Fibroblast of lung (primary cell): ENCODE measurements at regions not wholly inside any gene's neighbourhood (a gene's known extent, or its start where the extent isn't known, plus 50 kb on each side); places are given as distances from the start of the nearest gene placed in this dataset.

Experiments used
- DNase-seq, 2 donors: peaks; one replicate each; pipeline versions ENCODE4 v3.0.0 to v3.0.0-alpha.2; 2010; ENCODE audit warnings: low read depth in 2 of 2
- H2AFZ ChIP-seq: 2 replicates; pipeline ENCODE4 v1.5.1; 2012; ENCODE audit warnings: low read length, control low read depth, inconsistent platforms
- H3K27ac ChIP-seq: 2 replicates; pipeline ENCODE4 v1.5.1; 2011; ENCODE audit warnings: low read length, control low read depth; ENCODE audit not compliant: insufficient read depth
- H3K27me3 ChIP-seq: 2 replicates; pipeline ENCODE4 v1.5.1; 2011; ENCODE audit warnings: mild to moderate bottlenecking, low read length; ENCODE audit not compliant: control insufficient read depth, insufficient read depth
- H3K36me3 ChIP-seq: 2 replicates; pipeline ENCODE4 v1.5.1; 2011; ENCODE audit warnings: low read length; ENCODE audit not compliant: control insufficient read depth, insufficient read depth
- H3K4me1 ChIP-seq: 2 replicates; pipeline ENCODE4 v1.5.1; 2011; ENCODE audit warnings: low read length; ENCODE audit not compliant: control insufficient read depth, insufficient read depth; ENCODE audit errors: extremely low read depth
- H3K4me2 ChIP-seq: 2 replicates; pipeline ENCODE4 v1.5.1; 2011; ENCODE audit warnings: low read length, control low read depth; ENCODE audit not compliant: insufficient read depth; ENCODE audit errors: extremely low read depth
- H3K4me3 ChIP-seq, 4 experiments: fragments of 200-600 bp in 1 of 4; sonication (generic) in 1 of 4; replicated peaks in 1 of 4; 2 replicates each; pipeline ENCODE4 v1.5.1; 2011 to 2016; ENCODE audit warnings: low read length in 4 of 4, low read depth in 3 of 4, mild to moderate bottlenecking in 3 of 4, control low read depth in 2 of 4, inconsistent platforms in 1 of 4, mixed read lengths in 1 of 4; ENCODE audit not compliant: insufficient read depth in 1 of 4; ENCODE audit errors: control extremely low read depth in 1 of 4
- H3K79me2 ChIP-seq: 2 replicates; pipeline ENCODE4 v1.5.1; 2012; ENCODE audit warnings: mild to moderate bottlenecking, low read length, inconsistent platforms; ENCODE audit not compliant: control insufficient read depth, insufficient read depth
- H3K9ac ChIP-seq: 2 replicates; pipeline ENCODE4 v1.5.1; 2011; ENCODE audit warnings: mild to moderate bottlenecking, low read length, control low read depth; ENCODE audit not compliant: insufficient read depth
- H3K9me3 ChIP-seq: 2 replicates; pipeline ENCODE4 v1.5.1; 2012; ENCODE audit warnings: low read depth, low read length; ENCODE audit not compliant: control insufficient read depth, insufficient read depth
- H4K20me1 ChIP-seq: 2 replicates; pipeline ENCODE4 v1.5.1; 2011; ENCODE audit warnings: low read length; ENCODE audit not compliant: control insufficient read depth, insufficient read depth; ENCODE audit errors: extremely low read depth
- EZH2 ChIP-seq: IDR thresholded peaks from 2 replicates; pipeline ENCODE4 v1.5.1; 2012; ENCODE audit warnings: low read length, control low read depth, mild to moderate bottlenecking; ENCODE audit errors: missing control alignments
- TF ChIP-seq, protein P1 (sequence below), 2 donors: IDR thresholded peaks in 1 of 2; conservative IDR thresholded peaks in 1 of 2; 1 replicate in 1 of 2; 2 replicates in 1 of 2; pipeline ENCODE4 v1.5.1; 2011 to 2012; ENCODE audit warnings: low read length in 2 of 2, control low read depth in 1 of 2, inconsistent platforms in 1 of 2, low read depth in 1 of 2, mild to moderate bottlenecking in 1 of 2

- Histone ChIP-seq H2AFZ (no peak overlapping the region), H3K27me3 (no peaks in the 10 kb centered on the region), H3K27ac (no peak overlapping the region), H3K36me3 (no peaks in the 10 kb centered on the region), H3K9me3 (no peaks in the 10 kb centered on the region), H4K20me1 (no peaks in the 10 kb centered on the region), H3K79me2 (no peaks in the 10 kb centered on the region), H3K9ac (no peak overlapping the region), H3K4me1 (no peaks in the 10 kb centered on the region), H3K4me2 (no peak overlapping the region), H3K4me3 (no peak overlapping the region)
- TF ChIP-seq, protein P1, sequence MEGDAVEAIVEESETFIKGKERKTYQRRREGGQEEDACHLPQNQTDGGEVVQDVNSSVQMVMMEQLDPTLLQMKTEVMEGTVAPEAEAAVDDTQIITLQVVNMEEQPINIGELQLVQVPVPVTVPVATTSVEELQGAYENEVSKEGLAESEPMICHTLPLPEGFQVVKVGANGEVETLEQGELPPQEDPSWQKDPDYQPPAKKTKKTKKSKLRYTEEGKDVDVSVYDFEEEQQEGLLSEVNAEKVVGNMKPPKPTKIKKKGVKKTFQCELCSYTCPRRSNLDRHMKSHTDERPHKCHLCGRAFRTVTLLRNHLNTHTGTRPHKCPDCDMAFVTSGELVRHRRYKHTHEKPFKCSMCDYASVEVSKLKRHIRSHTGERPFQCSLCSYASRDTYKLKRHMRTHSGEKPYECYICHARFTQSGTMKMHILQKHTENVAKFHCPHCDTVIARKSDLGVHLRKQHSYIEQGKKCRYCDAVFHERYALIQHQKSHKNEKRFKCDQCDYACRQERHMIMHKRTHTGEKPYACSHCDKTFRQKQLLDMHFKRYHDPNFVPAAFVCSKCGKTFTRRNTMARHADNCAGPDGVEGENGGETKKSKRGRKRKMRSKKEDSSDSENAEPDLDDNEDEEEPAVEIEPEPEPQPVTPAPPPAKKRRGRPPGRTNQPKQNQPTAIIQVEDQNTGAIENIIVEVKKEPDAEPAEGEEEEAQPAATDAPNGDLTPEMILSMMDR (conservative IDR thresholded peaks at IDR 0.05 in 1 of 2, IDR thresholded peaks at IDR 0.05 in 1 of 2; ENCODE audit: low read depth in 1 of 2, low read length in 2 of 2): no peak
- no peak for TF ChIP-seq EZH2
- DNase-seq: no peak
Observed at GRCh38 chr2:16466133-16466820, 199.4 kb downstream of the CYRIA start.

- DNase-seq: no peak
- no peak overlapping the region for H3K4me3 ChIP-seq
- H3K9me3 ChIP-seq: no peaks in the 10 kb centered on the region
- no peaks in the 10 kb centered on the region for H3K36me3 ChIP-seq
- no peak overlapping the region for H3K4me2 ChIP-seq
- H3K4me1 ChIP-seq: no peaks in the 10 kb centered on the region
- H3K27ac ChIP-seq: no peak overlapping the region
- no peak overlapping the region for H2AFZ ChIP-seq
- TF ChIP-seq, protein P1 (conservative IDR thresholded peaks at IDR 0.05 in 1 of 2, IDR thresholded peaks at IDR 0.05 in 1 of 2; ENCODE audit: low read depth in 1 of 2, low read length in 2 of 2): no peak
- TF ChIP-seq EZH2: no peak
- H3K79me2 ChIP-seq: no peaks in the 10 kb centered on the region
- no peaks in the 10 kb centered on the region for H4K20me1 ChIP-seq
- no peak overlapping the region for H3K9ac ChIP-seq
- H3K27me3 ChIP-seq: no peaks in the 10 kb centered on the region
Observed at GRCh38 chr2:16464641-16465040, 201.0 kb downstream of the CYRIA start.

- H3K36me3 ChIP-seq: no peaks in the 10 kb centered on the region
- no peak for TF ChIP-seq EZH2
- TF ChIP-seq, protein P1 (conservative IDR thresholded peaks at IDR 0.05 in 1 of 2, IDR thresholded peaks at IDR 0.05 in 1 of 2; ENCODE audit: low read depth in 1 of 2, low read length in 2 of 2): no peak
Observed at GRCh38 chr2:16462958-16463357, 202.7 kb downstream of the CYRIA start.

More at GRCh38 chr2:16462958-16463357, 202.7 kb downstream of the CYRIA start:
- DNase-seq: no peak
- Histone ChIP-seq H3K27ac (no peak overlapping the region), H3K9ac (no peak overlapping the region), H3K4me1 (no peaks in the 10 kb centered on the region), H4K20me1 (no peaks in the 10 kb centered on the region), H3K4me3 (no peak overlapping the region), H3K27me3 (no peaks in the 10 kb centered on the region), H2AFZ (no peak overlapping the region), H3K4me2 (no peak overlapping the region), H3K9me3 (no peaks in the 10 kb centered on the region), H3K79me2 (no peaks in the 10 kb centered on the region)
